ENCODE measurements at regions not wholly inside any gene's neighbourhood (a gene's known extent, or its start where the extent isn't known, plus 50 kb on each side); places are given as distances from the start of the nearest gene placed in this dataset.

- Mint-ChIP-seq H3K27ac (no peak overlapping the region), H3K4me3 (no peak overlapping the region), H3K27me3 (ENCODE audit: insufficient read depth, low read depth, poor library complexity) (peaks cover 3% of the 10 kb centered on the region), H3K4me1 (no peaks in the 10 kb centered on the region), H3K9me3 (peaks cover 75% of the 10 kb centered on the region; the same call in 2 of the 3 replicates), H3K36me3 (ENCODE audit: low read depth) (peaks cover 51% of the 10 kb centered on the region)
- no peak for ATAC-seq
- no peaks in the 10 kb centered on the region for H3K36me3 ChIP-seq (ENCODE audit: insufficient read depth)
- no peaks in the 10 kb centered on the region for H3K4me1 ChIP-seq (ENCODE audit: insufficient read depth)
- no peaks in the 10 kb centered on the region for H3K27me3 ChIP-seq (ENCODE audit: insufficient read depth)
- H3F3A ChIP-seq (replicated peaks; ENCODE audit: low read depth), result no peaks in the 10 kb centered on the region
- no peaks in the 10 kb centered on the region for H3K79me2 ChIP-seq (replicated peaks; ENCODE audit: insufficient read depth)
- DNase-seq (ENCODE audit: low spot score), result no peak
- H3K27ac ChIP-seq (ENCODE audit: low read depth), result no peak overlapping the region
- no peaks in the 10 kb centered on the region for H4K20me1 ChIP-seq (replicated peaks; ENCODE audit: insufficient read depth)
- no peak for TF ChIP-seq ETS1 (IDR thresholded peaks at IDR 0.05)
- TF ChIP-seq ZNF114 (CRISPR knock-in tag; IDR thresholded peaks at IDR 0.05), result no peak
- no peak for TF ChIP-seq EZH2 (IDR thresholded peaks at IDR 0.05; ENCODE audit: low read depth, unreplicated experiment)
- TF ChIP-seq CREB1 (CRISPR knock-in tag; IDR thresholded peaks at IDR 0.05; ENCODE audit: low read depth), result no peak
- TF ChIP-seq NANOG (IDR thresholded peaks at IDR 0.05; ENCODE audit: borderline replicate concordance), result no peak
- no peak for TF ChIP-seq CTCF (conservative IDR thresholded peaks at IDR 0.05; ENCODE audit: low read depth in 2 of 2)
- TF ChIP-seq ZNF331 (CRISPR knock-in tag; IDR thresholded peaks at IDR 0.05; ENCODE audit: low read depth), result no peak
- TF ChIP-seq POLR2AphosphoS5 (IDR thresholded peaks at IDR 0.05; ENCODE audit: low read depth), result no peak
- TF ChIP-seq JUNB (IDR thresholded peaks at IDR 0.05; ENCODE audit: unreplicated experiment), result no peak
- TF ChIP-seq EZH2phosphoT487 (IDR thresholded peaks at IDR 0.05; ENCODE audit: unreplicated experiment), result no peak
- no peak for TF ChIP-seq ZNF462 (CRISPR knock-in tag; IDR thresholded peaks at IDR 0.05)
- no peak for TF ChIP-seq REST (IDR thresholded peaks at IDR 0.05; ENCODE audit: unreplicated experiment)
- no peak overlapping the region for H3K4me3 ChIP-seq
- no peak overlapping the region for H3K4me2 ChIP-seq
- H3K9me2 ChIP-seq (ENCODE audit: insufficient read depth), result no peaks in the 10 kb centered on the region
- no peak overlapping the region for H2AFZ ChIP-seq
These were observed 339.2 kb upstream of the CT83 start for GRCh38 chrX:116801943-116802342.
